Dermis microvascular lymphatic vessel endothelial cell (primary cell): ENCODE measurements at regions not wholly inside any gene's neighbourhood (a gene's known extent, or its start where the extent isn't known, plus 50 kb on each side); places are given as distances from the start of the nearest gene placed in this dataset.

Experiments used
- DNase-seq, 2 donors: peaks; one replicate each; pipeline versions ENCODE4 v3.0.0 to v3.0.0-alpha.2; 2010; ENCODE audit warnings: low read depth in 2 of 2

DNA sequence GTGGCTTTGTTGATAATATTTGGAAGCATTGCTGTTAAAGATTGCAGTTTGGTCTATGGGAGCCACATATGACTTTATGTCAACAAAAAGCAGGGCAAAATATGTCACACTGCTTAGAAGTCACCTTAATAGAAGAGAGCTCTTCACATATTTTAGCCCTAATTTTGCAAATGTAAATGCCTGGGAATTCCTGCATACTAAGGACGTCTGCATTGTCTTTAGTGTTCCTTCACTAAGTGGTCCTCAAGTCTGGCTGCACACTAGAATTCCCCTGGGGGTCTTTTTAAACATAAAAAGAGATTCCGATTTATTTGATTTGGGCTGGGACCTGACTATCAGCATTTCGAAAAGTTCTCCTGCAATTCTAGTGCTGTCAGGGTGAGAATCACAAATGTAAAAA, 495.1 kb upstream of the FAM241A start:
- no peak for DNase-seq

- no peak for DNase-seq
These were observed 494.6 kb upstream of the FAM241A start for GRCh38 chr4:111650674-111651086.

- no peak for DNase-seq
These were observed 493.0 kb upstream of the FAM241A start for GRCh38 chr4:111652236-111652635.

GRCh38 chr4:111652986-111653385, 492.3 kb upstream of the FAM241A start:
- DNase-seq = no peak

DNA sequence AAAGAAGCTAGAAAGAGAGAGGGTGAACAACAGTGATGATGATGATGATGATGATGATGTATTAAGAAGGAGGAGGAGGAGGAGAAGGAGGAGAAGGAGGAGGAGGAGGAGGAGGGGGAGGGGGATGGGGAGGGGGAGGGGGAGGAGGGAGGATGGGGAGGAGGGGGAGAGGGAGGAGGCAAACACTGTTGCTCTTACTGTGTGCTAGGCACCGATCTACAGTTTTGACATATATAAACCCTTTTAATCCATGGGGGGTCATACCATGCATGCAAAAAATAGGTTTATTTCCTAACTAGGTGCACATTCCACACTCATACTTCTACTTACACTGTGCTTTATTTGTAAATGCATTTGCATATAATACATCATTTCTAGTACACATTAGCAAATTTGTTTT, 482.8 kb upstream of the FAM241A start:
- DNase-seq = no peak

DNA sequence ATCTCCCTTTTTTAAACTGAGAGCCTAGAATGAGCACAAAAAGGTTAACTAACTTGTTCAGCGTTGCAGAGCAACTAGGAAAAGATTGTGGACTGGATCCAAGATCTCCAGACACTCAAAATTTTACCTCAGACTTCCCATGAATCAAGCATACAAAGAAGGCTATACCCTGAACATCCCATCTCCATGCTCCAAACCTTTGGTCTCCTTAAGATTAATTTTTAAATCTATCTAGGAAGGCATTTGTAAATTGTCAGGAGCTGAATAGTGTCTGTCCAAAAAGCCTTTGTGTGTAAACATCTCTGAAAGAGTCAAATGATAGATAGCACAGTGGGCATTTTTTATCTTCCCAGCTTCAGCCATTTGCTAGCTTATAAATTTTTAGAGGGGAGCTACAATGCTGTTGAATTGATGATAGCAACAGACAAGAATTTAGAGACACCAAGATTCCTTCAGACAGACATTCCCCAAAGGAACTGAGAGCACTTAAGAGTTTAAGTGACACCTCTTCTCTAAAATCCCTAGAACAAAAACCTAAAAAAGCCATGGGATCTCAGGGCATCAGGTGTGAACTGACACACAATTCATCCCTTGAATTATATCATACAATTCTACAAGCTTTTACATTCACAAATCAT, 480.8 kb upstream of the FAM241A start:
- no peak for DNase-seq

- no peak for DNase-seq
These were observed 478.4 kb upstream of the FAM241A start for GRCh38 chr4:111666826-111667360.

DNA sequence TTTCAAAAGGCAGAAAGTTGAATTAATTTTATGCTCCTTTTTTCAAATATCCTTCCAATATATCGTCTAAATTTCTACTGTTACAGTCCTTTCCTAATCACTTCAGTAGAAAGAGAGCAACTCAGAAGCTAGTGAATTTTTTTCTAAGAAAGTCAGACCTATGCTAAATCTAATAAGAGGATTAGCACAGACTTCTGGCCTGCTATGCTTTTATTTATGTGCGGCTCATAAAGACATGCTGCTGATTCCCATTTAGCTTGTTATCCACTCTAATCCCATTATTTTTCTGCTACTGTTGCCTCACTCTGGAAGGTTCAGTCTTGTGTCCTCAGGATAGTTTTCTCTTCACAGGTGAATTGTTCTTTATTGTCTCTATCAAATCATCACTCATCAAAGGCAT, 473.5 kb upstream of the FAM241A start:
- DNase-seq = no peak

GRCh38 chr4:111675746-111676145, 469.5 kb upstream of the FAM241A start:
- no peak for DNase-seq

DNA sequence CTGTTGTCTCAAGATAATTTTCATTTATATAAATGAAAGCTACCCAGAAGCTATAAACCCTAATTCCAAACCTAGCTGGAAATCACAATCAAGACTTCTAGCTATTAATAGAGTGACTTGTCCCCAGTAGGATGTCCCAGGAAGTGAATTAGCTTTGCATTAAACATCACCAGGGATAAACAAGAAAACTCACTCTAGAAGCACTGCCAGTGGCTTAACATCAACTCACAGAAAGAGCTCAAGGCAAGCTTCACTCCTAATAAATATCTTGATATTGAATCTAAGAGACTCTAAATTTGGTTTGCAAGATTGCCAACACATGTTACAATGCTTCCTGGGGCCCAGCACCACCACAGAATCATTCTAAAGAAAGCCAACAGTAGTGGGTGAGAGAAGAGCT, 468.7 kb upstream of the FAM241A start:
- no peak for DNase-seq

DNA sequence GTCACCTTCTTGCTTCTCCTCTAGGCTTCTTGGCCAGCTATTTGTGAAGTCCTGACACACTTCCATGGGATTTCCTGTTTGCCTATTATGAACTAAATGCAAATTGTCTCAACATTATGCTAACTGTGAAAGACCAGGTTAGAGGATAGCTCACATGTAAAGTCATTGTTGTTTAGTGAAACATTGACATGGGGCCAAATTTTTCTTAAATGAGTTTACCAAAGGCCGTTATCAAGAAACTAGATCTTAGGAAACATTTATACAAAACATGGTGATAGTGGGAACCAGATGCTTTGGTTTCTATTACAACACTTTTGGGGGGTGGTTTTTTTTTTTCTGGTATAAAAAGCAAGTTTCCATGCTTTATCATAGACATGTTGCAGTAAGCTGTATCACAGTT, 466.8 kb upstream of the FAM241A start:
- peak in 1 of 2 donors; percentile 18 for DNase-seq

DNA sequence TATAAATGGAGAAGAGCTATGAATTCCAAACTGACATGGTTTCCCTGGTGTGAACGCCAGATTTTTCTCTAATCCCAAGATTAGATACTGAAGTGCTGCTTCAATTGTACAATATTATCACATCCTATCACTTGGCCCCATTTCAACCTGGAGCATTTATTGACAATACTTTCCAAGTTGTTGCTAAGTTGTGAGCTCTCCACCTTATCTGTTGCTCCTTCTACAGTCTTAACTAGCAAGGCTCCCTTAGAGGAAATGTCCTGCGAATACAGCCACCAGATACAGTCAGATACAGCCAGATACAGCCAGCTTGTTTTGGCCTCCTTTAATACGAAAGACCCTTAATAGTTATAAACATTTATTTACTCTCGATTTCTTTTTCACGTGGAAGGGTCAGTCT, 466.3 kb upstream of the FAM241A start:
- DNase-seq = no peak

DNA sequence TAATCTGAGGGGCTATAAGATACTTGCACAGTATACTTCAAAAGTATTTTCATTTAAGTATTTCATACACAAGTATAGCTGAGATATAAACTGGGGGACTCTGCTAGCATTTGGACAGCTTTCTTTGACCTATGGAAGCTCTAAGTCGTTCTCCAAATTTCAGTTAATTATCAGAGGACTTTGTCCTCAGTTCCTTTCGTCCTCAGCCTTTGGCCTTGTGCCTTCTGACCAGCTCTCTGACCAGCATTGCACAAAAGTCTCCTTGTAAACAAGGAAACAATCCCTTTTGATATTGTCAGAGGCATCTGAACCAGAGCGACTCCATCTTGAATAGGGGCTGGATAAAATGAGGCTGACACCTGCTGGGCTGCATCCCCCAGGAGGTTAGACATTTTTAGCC, 464.0 kb upstream of the FAM241A start:
- no peak for DNase-seq

- DNase-seq = no peak
These were observed 463.5 kb upstream of the FAM241A start for GRCh38 chr4:111681751-111682150.

GRCh38 chr4:111685205-111685604, 460.0 kb upstream of the FAM241A start:
- DNase-seq = no peak

GRCh38 chr4:111689214-111689613, 456.0 kb upstream of the FAM241A start:
- DNase-seq = no peak

DNA sequence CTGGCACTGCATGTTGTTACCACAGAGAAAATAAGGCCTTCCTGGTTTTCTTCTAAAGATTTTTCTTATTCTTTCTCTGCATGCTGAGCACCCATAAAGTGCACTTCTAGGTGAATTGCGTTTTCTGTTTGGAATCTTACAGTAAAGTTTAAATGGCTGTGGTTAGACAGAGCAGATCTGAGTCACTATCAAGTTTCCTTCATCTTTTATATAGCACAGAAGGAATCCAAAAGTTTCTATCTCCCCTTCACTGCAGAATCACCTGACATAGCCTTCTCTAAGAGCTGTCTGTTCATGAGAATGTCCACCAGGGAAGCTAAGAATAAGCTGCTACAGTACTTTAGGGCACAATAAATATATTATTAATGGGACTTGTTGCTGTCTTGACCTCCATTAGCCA, 455.5 kb upstream of the FAM241A start:
- no peak for DNase-seq

DNA sequence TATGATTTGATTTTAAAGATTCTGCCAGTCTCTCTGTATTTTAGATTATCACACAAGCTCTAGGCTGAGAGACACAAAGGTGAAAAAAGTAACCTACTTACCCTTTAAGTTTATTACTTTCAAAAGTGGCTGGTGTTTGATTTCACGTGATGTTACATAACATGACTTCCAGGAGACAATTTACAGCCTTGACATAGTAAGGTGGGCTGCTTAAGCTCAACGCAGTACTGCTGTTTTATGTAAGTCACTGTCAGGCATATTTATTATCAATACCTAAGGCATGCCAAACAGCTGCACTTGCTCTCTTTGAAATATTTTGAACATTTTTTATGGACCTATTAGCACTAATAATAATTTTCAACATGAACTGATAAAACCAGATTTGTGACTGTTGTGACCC, 451.5 kb upstream of the FAM241A start:
- DNase-seq = no peak

- no peak for DNase-seq
These were observed 449.6 kb upstream of the FAM241A start for GRCh38 chr4:111695677-111696076.

DNA sequence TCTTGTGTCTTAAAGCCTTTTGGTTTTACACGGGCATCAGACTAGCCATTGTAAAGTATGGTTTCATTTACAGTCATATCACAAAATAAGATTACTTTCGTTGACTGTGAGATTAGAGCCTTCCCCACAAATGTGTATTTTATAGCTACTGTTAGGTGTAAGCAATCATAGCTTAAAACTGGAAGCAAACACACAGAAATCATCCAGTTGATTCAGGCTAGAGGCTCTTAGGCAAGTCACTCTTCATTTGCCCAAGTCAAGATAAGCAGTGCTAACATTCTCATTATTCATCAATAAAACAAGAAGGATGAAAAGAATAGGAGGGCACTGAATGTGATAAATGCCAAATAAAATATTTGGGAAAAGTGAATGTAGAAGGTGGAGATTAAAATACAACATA, 448.7 kb upstream of the FAM241A start:
- DNase-seq = no peak

DNA sequence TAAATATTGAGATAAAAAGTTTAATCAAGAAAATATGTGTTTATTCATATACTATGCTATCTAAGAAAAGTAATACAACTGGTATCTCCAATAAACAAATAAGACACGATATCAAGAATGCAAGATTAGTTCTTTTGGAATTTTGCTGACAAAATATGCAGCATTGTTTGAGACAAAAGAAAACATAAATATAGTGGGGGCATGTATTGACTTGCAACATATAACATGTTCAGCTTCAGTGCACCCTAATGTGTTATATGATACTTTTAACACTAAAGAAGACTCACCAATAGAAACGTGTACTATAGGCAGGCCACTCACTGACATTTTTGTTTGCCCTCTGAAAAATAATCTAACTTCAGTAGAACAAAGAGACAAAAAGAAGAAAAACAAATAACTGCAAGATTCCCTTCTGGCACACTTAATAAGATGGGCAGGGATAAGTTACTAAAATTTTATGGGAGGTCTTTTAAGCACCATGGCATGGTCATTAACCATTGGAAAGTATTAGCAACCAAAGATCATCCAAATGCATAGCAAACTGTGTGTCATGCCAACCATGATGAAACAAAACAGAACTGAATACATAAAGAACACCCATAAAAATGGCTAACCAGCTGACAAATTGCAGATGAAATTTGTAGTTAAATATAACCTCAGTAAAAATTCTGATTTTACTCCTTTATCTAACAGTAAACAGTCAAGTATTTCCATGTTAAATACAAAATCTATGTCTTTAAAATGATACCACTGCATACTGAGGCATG, 447.9 kb upstream of the FAM241A start:
- no peak for DNase-seq

GRCh38 chr4:111698361-111698760, 446.9 kb upstream of the FAM241A start:
- DNase-seq = no peak

GRCh38 chr4:111699165-111699564, 446.1 kb upstream of the FAM241A start:
- DNase-seq = no peak
